HL-60 (cell line): ENCODE measurements at regions not wholly inside any gene's neighbourhood (a gene's known extent, or its start where the extent isn't known, plus 50 kb on each side); places are given as distances from the start of the nearest gene placed in this dataset.

Experiments
- GABPA ChIP-seq: IDR thresholded peaks from 2 replicates; pipeline ENCODE4 v1.6.1; 2012; ENCODE audit warnings: low read depth
- POLR2AphosphoS5 ChIP-seq: IDR thresholded peaks from 2 replicates; pipeline ENCODE4 v1.6.1; 2012; ENCODE audit warnings: low read depth
- SPI1 ChIP-seq: IDR thresholded peaks from 2 replicates; pipeline ENCODE4 v1.6.1; 2012; ENCODE audit warnings: low read depth, mild to moderate bottlenecking, borderline replicate concordance
- TF ChIP-seq, protein P1 (sequence below): IDR thresholded peaks from one replicate; pipeline ENCODE4 v1.5.1; 2011; ENCODE audit warnings: low read length, control low read depth, inconsistent platforms; ENCODE audit not compliant: insufficient read depth
- TF ChIP-seq, protein P2 (sequence below): IDR thresholded peaks from 2 replicates; pipeline ENCODE4 v1.6.1; 2012; ENCODE audit warnings: low read depth; ENCODE audit not compliant: insufficient replicate concordance

DNA sequence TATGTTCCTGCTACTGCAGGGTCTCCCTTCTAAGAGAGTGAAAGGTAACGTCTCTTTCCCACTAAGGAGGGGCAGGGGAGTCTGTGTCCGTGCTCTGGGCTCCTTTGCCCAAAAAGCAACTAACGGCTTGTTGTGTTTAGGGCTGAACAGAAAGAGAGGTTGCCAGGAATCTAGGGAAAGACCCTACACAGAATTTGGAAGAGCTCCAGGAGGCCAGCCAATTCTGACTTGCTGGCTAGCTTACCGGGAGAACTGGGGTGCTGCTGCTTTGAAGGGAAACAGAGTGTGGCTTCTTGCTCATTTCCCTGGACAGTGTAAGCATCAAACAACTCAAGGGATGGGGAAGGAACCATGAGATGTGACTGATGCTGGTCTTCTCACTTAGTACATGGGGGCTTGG is 176.1 kb downstream of the GADD45G start:
- TF ChIP-seq, protein P1, sequence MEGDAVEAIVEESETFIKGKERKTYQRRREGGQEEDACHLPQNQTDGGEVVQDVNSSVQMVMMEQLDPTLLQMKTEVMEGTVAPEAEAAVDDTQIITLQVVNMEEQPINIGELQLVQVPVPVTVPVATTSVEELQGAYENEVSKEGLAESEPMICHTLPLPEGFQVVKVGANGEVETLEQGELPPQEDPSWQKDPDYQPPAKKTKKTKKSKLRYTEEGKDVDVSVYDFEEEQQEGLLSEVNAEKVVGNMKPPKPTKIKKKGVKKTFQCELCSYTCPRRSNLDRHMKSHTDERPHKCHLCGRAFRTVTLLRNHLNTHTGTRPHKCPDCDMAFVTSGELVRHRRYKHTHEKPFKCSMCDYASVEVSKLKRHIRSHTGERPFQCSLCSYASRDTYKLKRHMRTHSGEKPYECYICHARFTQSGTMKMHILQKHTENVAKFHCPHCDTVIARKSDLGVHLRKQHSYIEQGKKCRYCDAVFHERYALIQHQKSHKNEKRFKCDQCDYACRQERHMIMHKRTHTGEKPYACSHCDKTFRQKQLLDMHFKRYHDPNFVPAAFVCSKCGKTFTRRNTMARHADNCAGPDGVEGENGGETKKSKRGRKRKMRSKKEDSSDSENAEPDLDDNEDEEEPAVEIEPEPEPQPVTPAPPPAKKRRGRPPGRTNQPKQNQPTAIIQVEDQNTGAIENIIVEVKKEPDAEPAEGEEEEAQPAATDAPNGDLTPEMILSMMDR: no peak
- TF ChIP-seq POLR2AphosphoS5 (no peak), SPI1 (no peak), GABPA (no peak)
- TF ChIP-seq, protein P2, sequence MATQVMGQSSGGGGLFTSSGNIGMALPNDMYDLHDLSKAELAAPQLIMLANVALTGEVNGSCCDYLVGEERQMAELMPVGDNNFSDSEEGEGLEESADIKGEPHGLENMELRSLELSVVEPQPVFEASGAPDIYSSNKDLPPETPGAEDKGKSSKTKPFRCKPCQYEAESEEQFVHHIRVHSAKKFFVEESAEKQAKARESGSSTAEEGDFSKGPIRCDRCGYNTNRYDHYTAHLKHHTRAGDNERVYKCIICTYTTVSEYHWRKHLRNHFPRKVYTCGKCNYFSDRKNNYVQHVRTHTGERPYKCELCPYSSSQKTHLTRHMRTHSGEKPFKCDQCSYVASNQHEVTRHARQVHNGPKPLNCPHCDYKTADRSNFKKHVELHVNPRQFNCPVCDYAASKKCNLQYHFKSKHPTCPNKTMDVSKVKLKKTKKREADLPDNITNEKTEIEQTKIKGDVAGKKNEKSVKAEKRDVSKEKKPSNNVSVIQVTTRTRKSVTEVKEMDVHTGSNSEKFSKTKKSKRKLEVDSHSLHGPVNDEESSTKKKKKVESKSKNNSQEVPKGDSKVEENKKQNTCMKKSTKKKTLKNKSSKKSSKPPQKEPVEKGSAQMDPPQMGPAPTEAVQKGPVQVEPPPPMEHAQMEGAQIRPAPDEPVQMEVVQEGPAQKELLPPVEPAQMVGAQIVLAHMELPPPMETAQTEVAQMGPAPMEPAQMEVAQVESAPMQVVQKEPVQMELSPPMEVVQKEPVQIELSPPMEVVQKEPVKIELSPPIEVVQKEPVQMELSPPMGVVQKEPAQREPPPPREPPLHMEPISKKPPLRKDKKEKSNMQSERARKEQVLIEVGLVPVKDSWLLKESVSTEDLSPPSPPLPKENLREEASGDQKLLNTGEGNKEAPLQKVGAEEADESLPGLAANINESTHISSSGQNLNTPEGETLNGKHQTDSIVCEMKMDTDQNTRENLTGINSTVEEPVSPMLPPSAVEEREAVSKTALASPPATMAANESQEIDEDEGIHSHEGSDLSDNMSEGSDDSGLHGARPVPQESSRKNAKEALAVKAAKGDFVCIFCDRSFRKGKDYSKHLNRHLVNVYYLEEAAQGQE: no peak
